Ishikawa (cell line): ENCODE measurements at regions not wholly inside any gene's neighbourhood (a gene's known extent, or its start where the extent isn't known, plus 50 kb on each side); places are given as distances from the start of the nearest gene placed in this dataset.

Experiments
- CEBPB ChIP-seq: IDR thresholded peaks from 2 replicates; pipeline ENCODE4 v1.6.1; 2012
- CREB1 ChIP-seq: IDR thresholded peaks from 2 replicates; pipeline ENCODE4 v1.6.1; 2012; ENCODE audit warnings: low read depth
- EGR1 ChIP-seq: IDR thresholded peaks from 2 replicates; pipeline ENCODE4 v1.6.1; 2012
- EP300 ChIP-seq: IDR thresholded peaks from 2 replicates; pipeline ENCODE4 v1.6.1; 2012; ENCODE audit warnings: borderline replicate concordance
- FOXM1 ChIP-seq: IDR thresholded peaks from 2 replicates; pipeline ENCODE4 v1.6.1; 2012; ENCODE audit warnings: low read depth, borderline replicate concordance
- NFIC ChIP-seq: IDR thresholded peaks from 2 replicates; pipeline ENCODE4 v1.6.1; 2012
- RAD21 ChIP-seq: IDR thresholded peaks from 2 replicates; pipeline ENCODE4 v1.6.1; 2012; ENCODE audit warnings: low read depth
- TAF1 ChIP-seq: IDR thresholded peaks from 2 replicates; pipeline ENCODE4 v1.6.1; 2012; ENCODE audit warnings: low read depth, mild to moderate bottlenecking
- TCF12 ChIP-seq: IDR thresholded peaks from 2 replicates; pipeline ENCODE4 v1.6.1; 2012; ENCODE audit warnings: low read depth
- TEAD4 ChIP-seq: IDR thresholded peaks from 2 replicates; pipeline ENCODE4 v1.6.1; 2012
- YY1 ChIP-seq: IDR thresholded peaks from 2 replicates; pipeline ENCODE4 v1.6.1; 2012; ENCODE audit warnings: low read depth
- ZBTB7A ChIP-seq: IDR thresholded peaks from 2 replicates; pipeline ENCODE4 v1.6.1; 2012; ENCODE audit warnings: low read depth
- TF ChIP-seq, protein P1 (sequence below): IDR thresholded peaks from 2 replicates; pipeline ENCODE4 v1.6.1; 2012
- TF ChIP-seq, protein P2 (sequence below): IDR thresholded peaks from 2 replicates; pipeline ENCODE4 v1.6.1; 2012; ENCODE audit warnings: low read depth, mild to moderate bottlenecking
- TF ChIP-seq, protein P3 (sequence below): IDR thresholded peaks from 2 replicates; pipeline ENCODE4 v1.6.1; 2012

DNA sequence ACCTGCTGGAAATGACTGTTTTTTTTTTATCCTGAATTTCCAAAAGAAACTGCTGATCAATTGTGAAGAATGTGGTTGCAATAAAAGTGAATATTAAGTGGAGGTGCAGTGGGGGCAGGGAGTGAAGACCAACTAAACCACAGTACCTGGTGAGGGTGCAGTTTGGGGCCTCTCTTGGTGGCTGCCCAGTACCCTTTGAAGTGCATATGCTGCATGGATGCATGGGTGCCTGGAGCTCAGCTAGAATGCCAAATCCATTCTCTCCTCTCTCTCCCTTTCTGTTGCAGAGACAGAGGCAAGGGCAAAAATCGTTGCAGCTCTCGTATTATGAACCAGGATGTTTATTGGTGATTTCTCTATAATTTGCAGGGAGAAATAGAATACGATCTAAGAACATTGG, 420.5 kb upstream of the ONECUT1 start:
- no peak for TF ChIP-seq TEAD4
- no peak for TF ChIP-seq EP300
- TF ChIP-seq, protein P1, sequence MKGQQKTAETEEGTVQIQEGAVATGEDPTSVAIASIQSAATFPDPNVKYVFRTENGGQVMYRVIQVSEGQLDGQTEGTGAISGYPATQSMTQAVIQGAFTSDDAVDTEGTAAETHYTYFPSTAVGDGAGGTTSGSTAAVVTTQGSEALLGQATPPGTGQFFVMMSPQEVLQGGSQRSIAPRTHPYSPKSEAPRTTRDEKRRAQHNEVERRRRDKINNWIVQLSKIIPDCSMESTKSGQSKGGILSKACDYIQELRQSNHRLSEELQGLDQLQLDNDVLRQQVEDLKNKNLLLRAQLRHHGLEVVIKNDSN: no peak
- TF ChIP-seq, protein P2, sequence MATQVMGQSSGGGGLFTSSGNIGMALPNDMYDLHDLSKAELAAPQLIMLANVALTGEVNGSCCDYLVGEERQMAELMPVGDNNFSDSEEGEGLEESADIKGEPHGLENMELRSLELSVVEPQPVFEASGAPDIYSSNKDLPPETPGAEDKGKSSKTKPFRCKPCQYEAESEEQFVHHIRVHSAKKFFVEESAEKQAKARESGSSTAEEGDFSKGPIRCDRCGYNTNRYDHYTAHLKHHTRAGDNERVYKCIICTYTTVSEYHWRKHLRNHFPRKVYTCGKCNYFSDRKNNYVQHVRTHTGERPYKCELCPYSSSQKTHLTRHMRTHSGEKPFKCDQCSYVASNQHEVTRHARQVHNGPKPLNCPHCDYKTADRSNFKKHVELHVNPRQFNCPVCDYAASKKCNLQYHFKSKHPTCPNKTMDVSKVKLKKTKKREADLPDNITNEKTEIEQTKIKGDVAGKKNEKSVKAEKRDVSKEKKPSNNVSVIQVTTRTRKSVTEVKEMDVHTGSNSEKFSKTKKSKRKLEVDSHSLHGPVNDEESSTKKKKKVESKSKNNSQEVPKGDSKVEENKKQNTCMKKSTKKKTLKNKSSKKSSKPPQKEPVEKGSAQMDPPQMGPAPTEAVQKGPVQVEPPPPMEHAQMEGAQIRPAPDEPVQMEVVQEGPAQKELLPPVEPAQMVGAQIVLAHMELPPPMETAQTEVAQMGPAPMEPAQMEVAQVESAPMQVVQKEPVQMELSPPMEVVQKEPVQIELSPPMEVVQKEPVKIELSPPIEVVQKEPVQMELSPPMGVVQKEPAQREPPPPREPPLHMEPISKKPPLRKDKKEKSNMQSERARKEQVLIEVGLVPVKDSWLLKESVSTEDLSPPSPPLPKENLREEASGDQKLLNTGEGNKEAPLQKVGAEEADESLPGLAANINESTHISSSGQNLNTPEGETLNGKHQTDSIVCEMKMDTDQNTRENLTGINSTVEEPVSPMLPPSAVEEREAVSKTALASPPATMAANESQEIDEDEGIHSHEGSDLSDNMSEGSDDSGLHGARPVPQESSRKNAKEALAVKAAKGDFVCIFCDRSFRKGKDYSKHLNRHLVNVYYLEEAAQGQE: no peak
- TF ChIP-seq ZBTB7A: no peak
- no peak for TF ChIP-seq CEBPB
- TF ChIP-seq TCF12: no peak
- TF ChIP-seq CREB1: no peak
- no peak for TF ChIP-seq FOXM1
- no peak for TF ChIP-seq YY1
- TF ChIP-seq TAF1: no peak
- TF ChIP-seq NFIC: no peak
- TF ChIP-seq, protein P3, sequence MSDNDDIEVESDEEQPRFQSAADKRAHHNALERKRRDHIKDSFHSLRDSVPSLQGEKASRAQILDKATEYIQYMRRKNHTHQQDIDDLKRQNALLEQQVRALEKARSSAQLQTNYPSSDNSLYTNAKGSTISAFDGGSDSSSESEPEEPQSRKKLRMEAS: no peak
- no peak for TF ChIP-seq RAD21

DNA sequence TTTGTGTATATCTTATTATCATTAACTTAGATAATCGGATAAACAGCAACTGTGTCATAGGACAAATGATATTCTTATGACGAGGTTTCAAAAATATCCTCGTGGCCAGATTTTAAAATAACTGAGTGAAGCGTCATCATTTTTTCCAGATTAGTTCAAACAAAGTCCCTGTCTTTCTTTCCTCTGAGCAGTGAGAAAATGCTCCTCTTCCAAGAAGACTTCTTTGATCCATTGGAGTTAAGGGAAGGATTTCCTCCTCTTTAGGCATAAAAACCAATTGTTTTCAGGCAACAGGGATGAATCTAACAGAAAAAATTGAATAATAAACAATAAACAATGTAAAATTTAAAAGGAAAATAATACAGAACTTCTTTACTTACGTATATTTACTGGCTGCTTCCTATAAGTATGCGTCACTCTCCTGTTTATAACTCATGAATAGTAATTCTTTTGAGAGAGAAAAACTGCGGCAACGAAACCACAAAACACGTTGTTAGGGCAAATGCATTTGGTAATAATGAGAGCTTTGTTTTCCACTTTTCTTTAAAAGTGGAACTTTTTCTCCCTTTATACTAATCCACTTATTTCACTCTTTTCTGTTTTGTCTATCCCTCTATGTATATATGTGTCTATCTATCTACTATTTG, 419.4 kb upstream of the ONECUT1 start:
- no peak for TF ChIP-seq ZBTB7A
- no peak for TF ChIP-seq TCF12
- TF ChIP-seq, protein P1: no peak
- TF ChIP-seq, protein P3: no peak
- TF ChIP-seq CREB1: no peak
- TF ChIP-seq YY1: no peak
- no peak for TF ChIP-seq NFIC
- TF ChIP-seq RAD21: no peak
- no peak for TF ChIP-seq TEAD4
- no peak for TF ChIP-seq TAF1
- TF ChIP-seq EGR1: no peak
- no peak for TF ChIP-seq EP300
- TF ChIP-seq, protein P2: no peak
- no peak for TF ChIP-seq CEBPB
- TF ChIP-seq FOXM1: no peak

DNA sequence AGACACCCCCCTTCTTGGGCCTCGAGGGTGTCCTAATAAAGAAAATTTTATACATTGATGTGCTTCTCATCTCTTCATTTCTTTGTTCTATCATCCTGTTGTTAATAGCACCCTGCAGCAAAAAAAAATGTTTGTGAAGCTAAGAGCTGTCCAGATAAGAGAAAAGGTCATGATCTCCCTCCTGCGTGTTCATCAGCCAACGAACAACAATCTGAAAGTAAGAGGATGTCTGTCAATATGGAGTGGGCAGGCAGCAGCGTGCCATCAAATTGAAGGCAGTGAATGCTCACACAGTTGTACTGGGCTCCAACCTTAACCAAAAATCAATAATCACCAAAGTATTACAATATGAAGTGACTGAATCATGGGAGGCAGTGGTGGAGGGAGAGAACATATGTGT, 418.6 kb upstream of the ONECUT1 start:
- no peak for TF ChIP-seq CREB1
- TF ChIP-seq, protein P3: no peak
- TF ChIP-seq FOXM1: no peak
- TF ChIP-seq, protein P2: no peak
- TF ChIP-seq TCF12: no peak
- TF ChIP-seq RAD21: no peak
- TF ChIP-seq ZBTB7A: no peak
- TF ChIP-seq, protein P1: no peak
- no peak for TF ChIP-seq YY1
- no peak for TF ChIP-seq TAF1
- no peak for TF ChIP-seq CEBPB
- TF ChIP-seq NFIC: no peak
- no peak for TF ChIP-seq EP300
- no peak for TF ChIP-seq TEAD4
- no peak for TF ChIP-seq EGR1
